A204.1 (cell line): ENCODE measurements at regions not wholly inside any gene's neighbourhood (a gene's known extent, or its start where the extent isn't known, plus 50 kb on each side); places are given as distances from the start of the nearest gene placed in this dataset.

Experiments used
- FAIRE-seq: peaks from 2 replicates; lab custom pipeline; 2012; peaks lifted over from hg19 to GRCh38; lab: Jason Lieb, UNC

GRCh38 chr14:83309833-83310232, 1776.2 kb upstream of the SEL1L start:
- FAIRE-seq: no peak

- no peak for FAIRE-seq
Observed at GRCh38 chr14:83312511-83312910, 1778.9 kb upstream of the SEL1L start.

- FAIRE-seq: no peak
Observed at GRCh38 chr14:83314764-83315163, 1781.1 kb upstream of the SEL1L start.

- FAIRE-seq: no peak
Observed at GRCh38 chr14:83316356-83316755, 1782.7 kb upstream of the SEL1L start.

GRCh38 chr14:83320837-83321236, 1787.2 kb upstream of the SEL1L start:
- no peak for FAIRE-seq

GRCh38 chr14:83331513-83331912, 1797.9 kb upstream of the SEL1L start:
- no peak for FAIRE-seq

GRCh38 chr14:83342590-83342989, 1808.9 kb upstream of the SEL1L start:
- no peak for FAIRE-seq

GRCh38 chr14:83347874-83348273, 1814.2 kb upstream of the SEL1L start:
- no peak for FAIRE-seq

- no peak for FAIRE-seq
Observed at GRCh38 chr14:83355609-83356008, 1822.0 kb upstream of the SEL1L start.

GRCh38 chr14:83356080-83356479, 1822.4 kb upstream of the SEL1L start:
- no peak for FAIRE-seq

GRCh38 chr14:83372271-83372670, 1838.6 kb upstream of the SEL1L start:
- FAIRE-seq: peak; percentile 25

- no peak for FAIRE-seq
Observed at GRCh38 chr14:83379436-83379835, 1845.8 kb upstream of the SEL1L start.

- no peak for FAIRE-seq
Observed at GRCh38 chr14:83384253-83384652, 1850.6 kb upstream of the SEL1L start.

GRCh38 chr14:83395321-83395720, 1861.7 kb upstream of the SEL1L start:
- no peak for FAIRE-seq

- FAIRE-seq: no peak
Observed at GRCh38 chr14:83416476-83416875, 1882.8 kb upstream of the SEL1L start.

- FAIRE-seq: no peak
Observed at GRCh38 chr14:83419420-83419819, 1885.8 kb upstream of the SEL1L start.

GRCh38 chr14:83421711-83422110, 1888.1 kb upstream of the SEL1L start:
- FAIRE-seq: no peak

- FAIRE-seq: no peak
Observed at GRCh38 chr14:83425138-83425537, 1891.5 kb upstream of the SEL1L start.

- FAIRE-seq: no peak
Observed at GRCh38 chr14:83425706-83426105, 1892.1 kb upstream of the SEL1L start.

- FAIRE-seq: no peak
Observed at GRCh38 chr14:83433618-83434017, 1900.0 kb upstream of the SEL1L start.

- FAIRE-seq: no peak
Observed at GRCh38 chr14:83441801-83442200, 1908.1 kb upstream of the SEL1L start.

- FAIRE-seq: no peak
Observed at GRCh38 chr14:83455561-83455960, 1921.9 kb upstream of the SEL1L start.

- FAIRE-seq: no peak
Observed at GRCh38 chr14:83461521-83461920, 1927.9 kb upstream of the SEL1L start.

GRCh38 chr14:83462759-83463158, 1929.1 kb upstream of the SEL1L start:
- no peak for FAIRE-seq

GRCh38 chr14:83463500-83464098, 1929.9 kb upstream of the SEL1L start:
- no peak for FAIRE-seq
